ENCODE measurements at regions not wholly inside any gene's neighbourhood (a gene's known extent, or its start where the extent isn't known, plus 50 kb on each side); places are given as distances from the start of the nearest gene placed in this dataset.

GRCh38 chr10:60441515-60441914, 51.8 kb upstream of the ANK3 start:
- TF ChIP-seq CTCF (conservative IDR thresholded peaks at IDR 0.05; ENCODE audit: low read depth, low read length) (peak; percentile 60; the same call in 1 of the 2 replicates), EZH2 (IDR thresholded peaks at IDR 0.05; ENCODE audit: borderline replicate concordance, low read depth, low read length, poor library complexity, severe bottlenecking) (no peak)

All from A673 (cell line).